ENCODE measurements at regions not wholly inside any gene's neighbourhood (a gene's known extent, or its start where the extent isn't known, plus 50 kb on each side); places are given as distances from the start of the nearest gene placed in this dataset.

- Mint-ChIP-seq H3K4me3 (ENCODE audit: low read depth) (no peak overlapping the region), H3K36me3 (ENCODE audit: low read depth) (no peaks in the 10 kb centered on the region), H3K9me3 (peaks cover 2% of the 10 kb centered on the region), H3K27ac (no peak overlapping the region), H3K27me3 (ENCODE audit: low read depth) (no peaks in the 10 kb centered on the region), H3K4me1 (ENCODE audit: low read depth) (no peaks in the 10 kb centered on the region)
- no peak for DNase-seq (ENCODE audit: low spot score)
- intact Hi-C loops (cut with micrococcal nuclease) = no loop called here
Observed at GRCh38 chr10:130812381-130813148, 499.0 kb downstream of the TCERG1L start.

GRCh38 chr10:130814610-130815009 lies 496.9 kb downstream of the TCERG1L start:
- no peak for DNase-seq (ENCODE audit: low spot score)
- Mint-ChIP-seq H3K27ac (no peak overlapping the region), H3K4me1 (ENCODE audit: low read depth) (no peaks in the 10 kb centered on the region), H3K27me3 (ENCODE audit: low read depth) (no peaks in the 10 kb centered on the region), H3K4me3 (ENCODE audit: low read depth) (no peak overlapping the region), H3K9me3 (peaks cover 12% of the 10 kb centered on the region), H3K36me3 (ENCODE audit: low read depth) (no peaks in the 10 kb centered on the region)
- intact Hi-C loops (cut with micrococcal nuclease) = no loop called here

GRCh38 chr10:130816116-130816901 lies 495.2 kb downstream of the TCERG1L start:
- H3K27ac Mint-ChIP-seq = no peak overlapping the region
- intact Hi-C loops (cut with micrococcal nuclease) = no loop called here
- H3K9me3 Mint-ChIP-seq = peaks cover 12% of the 10 kb centered on the region
- H3K4me3 Mint-ChIP-seq (ENCODE audit: low read depth) = no peak overlapping the region
- DNase-seq (ENCODE audit: low spot score) = no peak
- H3K27me3 Mint-ChIP-seq (ENCODE audit: low read depth) = no peaks in the 10 kb centered on the region
- no peaks in the 10 kb centered on the region for H3K4me1 Mint-ChIP-seq (ENCODE audit: low read depth)
- H3K36me3 Mint-ChIP-seq (ENCODE audit: low read depth) = no peaks in the 10 kb centered on the region

GRCh38 chr10:130817046-130817624 lies 494.4 kb downstream of the TCERG1L start:
- Mint-ChIP-seq H3K9me3 (peaks cover 12% of the 10 kb centered on the region), H3K36me3 (ENCODE audit: low read depth) (no peaks in the 10 kb centered on the region), H3K27me3 (ENCODE audit: low read depth) (no peaks in the 10 kb centered on the region), H3K4me3 (ENCODE audit: low read depth) (no peak overlapping the region), H3K27ac (no peak overlapping the region), H3K4me1 (ENCODE audit: low read depth) (no peaks in the 10 kb centered on the region)
- DNase-seq (ENCODE audit: low spot score) = no peak
- intact Hi-C loops (cut with micrococcal nuclease) = no loop called here

- H3K27me3 Mint-ChIP-seq (ENCODE audit: low read depth) = no peaks in the 10 kb centered on the region
- H3K36me3 Mint-ChIP-seq (ENCODE audit: low read depth) = no peaks in the 10 kb centered on the region
- no peak for DNase-seq (ENCODE audit: low spot score)
- H3K9me3 Mint-ChIP-seq = peaks cover 12% of the 10 kb centered on the region
- H3K4me1 Mint-ChIP-seq (ENCODE audit: low read depth) = no peaks in the 10 kb centered on the region
- no peak overlapping the region for H3K27ac Mint-ChIP-seq
- H3K4me3 Mint-ChIP-seq (ENCODE audit: low read depth) = no peak overlapping the region
- intact Hi-C loops (cut with micrococcal nuclease) = no loop called here
Observed at GRCh38 chr10:130817674-130818073, 493.8 kb downstream of the TCERG1L start.

GRCh38 chr10:130820880-130821482 lies 490.5 kb downstream of the TCERG1L start:
- H3K4me3 Mint-ChIP-seq (ENCODE audit: low read depth) = no peak overlapping the region
- no peak for DNase-seq (ENCODE audit: low spot score)
- intact Hi-C loops (cut with micrococcal nuclease) = no loop called here
- peaks cover 20% of the 10 kb centered on the region for H3K9me3 Mint-ChIP-seq
- no peaks in the 10 kb centered on the region for H3K36me3 Mint-ChIP-seq (ENCODE audit: low read depth)
- no peaks in the 10 kb centered on the region for H3K27me3 Mint-ChIP-seq (ENCODE audit: low read depth)
- no peaks in the 10 kb centered on the region for H3K4me1 Mint-ChIP-seq (ENCODE audit: low read depth)
- no peak overlapping the region for H3K27ac Mint-ChIP-seq

- no peak overlapping the region for H3K27ac Mint-ChIP-seq
- H3K4me1 Mint-ChIP-seq (ENCODE audit: low read depth) = no peaks in the 10 kb centered on the region
- no peak for DNase-seq (ENCODE audit: low spot score)
- H3K36me3 Mint-ChIP-seq (ENCODE audit: low read depth) = no peaks in the 10 kb centered on the region
- intact Hi-C loops (cut with micrococcal nuclease) = no loop called here
- H3K4me3 Mint-ChIP-seq (ENCODE audit: low read depth) = no peak overlapping the region
- H3K9me3 Mint-ChIP-seq = peaks cover 16% of the 10 kb centered on the region
- H3K27me3 Mint-ChIP-seq (ENCODE audit: low read depth) = no peaks in the 10 kb centered on the region
Observed at GRCh38 chr10:130824230-130825014, 487.1 kb downstream of the TCERG1L start.

GRCh38 chr10:130833596-130833995 lies 477.9 kb downstream of the TCERG1L start:
- Mint-ChIP-seq H3K4me3 (ENCODE audit: low read depth) (no peak overlapping the region), H3K4me1 (ENCODE audit: low read depth) (no peaks in the 10 kb centered on the region), H3K27me3 (ENCODE audit: low read depth) (no peaks in the 10 kb centered on the region), H3K27ac (no peak overlapping the region), H3K9me3 (no peaks in the 10 kb centered on the region), H3K36me3 (ENCODE audit: low read depth) (no peaks in the 10 kb centered on the region)
- no peak for DNase-seq (ENCODE audit: low spot score)
- intact Hi-C loops (cut with micrococcal nuclease) = no loop called here

GRCh38 chr10:130834170-130834569 lies 477.4 kb downstream of the TCERG1L start:
- Mint-ChIP-seq H3K4me1 (ENCODE audit: low read depth) (no peaks in the 10 kb centered on the region), H3K4me3 (ENCODE audit: low read depth) (no peak overlapping the region), H3K27ac (no peak overlapping the region), H3K9me3 (no peaks in the 10 kb centered on the region), H3K27me3 (ENCODE audit: low read depth) (no peaks in the 10 kb centered on the region), H3K36me3 (ENCODE audit: low read depth) (no peaks in the 10 kb centered on the region)
- DNase-seq (ENCODE audit: low spot score) = no peak
- intact Hi-C loops (cut with micrococcal nuclease) = no loop called here

GRCh38 chr10:130834573-130834972 lies 476.9 kb downstream of the TCERG1L start:
- Mint-ChIP-seq H3K4me1 (ENCODE audit: low read depth) (no peaks in the 10 kb centered on the region), H3K4me3 (ENCODE audit: low read depth) (no peak overlapping the region), H3K36me3 (ENCODE audit: low read depth) (no peaks in the 10 kb centered on the region), H3K27me3 (ENCODE audit: low read depth) (no peaks in the 10 kb centered on the region), H3K27ac (no peak overlapping the region), H3K9me3 (no peaks in the 10 kb centered on the region)
- no peak for DNase-seq (ENCODE audit: low spot score)
- intact Hi-C loops (cut with micrococcal nuclease) = no loop called here

- H3K27ac Mint-ChIP-seq = no peak overlapping the region
Observed at GRCh38 chr10:130835068-130835467, 476.5 kb downstream of the TCERG1L start.

GRCh38 chr10:130836344-130836743 lies 475.2 kb downstream of the TCERG1L start:
- H3K9me3 Mint-ChIP-seq = no peaks in the 10 kb centered on the region
- intact Hi-C loops (cut with micrococcal nuclease) = no loop called here
- no peak overlapping the region for H3K27ac Mint-ChIP-seq
- no peak for DNase-seq (ENCODE audit: low spot score)
- H3K4me1 Mint-ChIP-seq (ENCODE audit: low read depth) = no peaks in the 10 kb centered on the region
- H3K36me3 Mint-ChIP-seq (ENCODE audit: low read depth) = no peaks in the 10 kb centered on the region
- no peak overlapping the region for H3K4me3 Mint-ChIP-seq (ENCODE audit: low read depth)
- H3K27me3 Mint-ChIP-seq (ENCODE audit: low read depth) = no peaks in the 10 kb centered on the region

More at GRCh38 chr10:130835068-130835467, 476.5 kb downstream of the TCERG1L start:
- Mint-ChIP-seq H3K27me3 (ENCODE audit: low read depth) (no peaks in the 10 kb centered on the region), H3K9me3 (no peaks in the 10 kb centered on the region), H3K36me3 (ENCODE audit: low read depth) (no peaks in the 10 kb centered on the region), H3K4me1 (ENCODE audit: low read depth) (no peaks in the 10 kb centered on the region), H3K4me3 (ENCODE audit: low read depth) (no peak overlapping the region)
- DNase-seq (ENCODE audit: low spot score) = no peak
- intact Hi-C loops (cut with micrococcal nuclease) = no loop called here
